ENCODE measurements at regions not wholly inside any gene's neighbourhood (a gene's known extent, or its start where the extent isn't known, plus 50 kb on each side); places are given as distances from the start of the nearest gene placed in this dataset.

DNA sequence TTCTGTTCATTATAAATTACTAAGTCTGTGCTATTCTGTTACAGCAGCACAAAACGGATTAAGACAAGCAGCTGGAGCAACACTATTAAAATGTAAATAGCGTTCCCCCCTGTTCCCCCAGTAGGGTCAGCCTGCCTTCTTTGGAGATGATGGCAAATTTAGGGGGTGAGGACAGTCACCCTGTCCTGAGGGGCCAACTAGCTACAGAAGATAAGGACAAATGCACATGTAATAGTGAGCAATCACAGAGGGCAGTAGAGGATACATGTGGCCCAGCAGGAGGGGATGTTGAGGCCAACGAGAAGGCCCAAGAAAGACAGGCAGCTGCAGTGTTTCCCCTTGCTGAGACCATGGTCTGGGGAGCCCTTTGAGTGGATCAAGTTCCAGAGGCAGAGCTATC, 266.7 kb upstream of the CDYL start:
- WGBS, 2 donors, result 91 to 97% methylated on average over 3 of the region's 3 CpGs

DNA sequence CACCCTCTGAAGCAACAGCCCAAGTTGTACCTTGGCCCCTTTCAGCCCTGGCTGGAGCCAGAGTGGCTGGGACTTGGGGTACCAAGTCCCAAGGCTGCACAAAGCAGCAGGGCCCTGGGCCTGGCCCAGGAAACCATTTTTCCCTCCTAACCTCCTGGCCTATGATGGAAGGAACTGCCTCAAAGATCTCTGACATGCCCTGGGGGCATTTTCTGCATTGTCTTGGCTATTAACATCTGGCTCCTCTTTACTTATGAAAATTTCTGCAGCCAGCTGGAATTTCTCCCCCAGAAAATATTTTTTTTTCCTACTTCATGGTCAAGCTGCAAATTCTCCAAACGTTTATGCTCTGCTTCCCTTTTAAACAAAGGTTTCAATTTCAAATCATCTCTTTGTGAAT, 269.4 kb upstream of the CDYL start:
- H3K4me1 ChIP-seq, result no peaks in the 10 kb centered on the region
- no peaks in the 10 kb centered on the region for H3K36me3 ChIP-seq
- H3K27me3 ChIP-seq, result no peaks in the 10 kb centered on the region
- no peak overlapping the region for H3K4me3 ChIP-seq
- H3K9me3 ChIP-seq, result no peaks in the 10 kb centered on the region
- ATAC-seq (ENCODE audit: low FRiP score in 2 of 2) (no peak), DNase-seq (no peak)
- TF ChIP-seq, protein P1, sequence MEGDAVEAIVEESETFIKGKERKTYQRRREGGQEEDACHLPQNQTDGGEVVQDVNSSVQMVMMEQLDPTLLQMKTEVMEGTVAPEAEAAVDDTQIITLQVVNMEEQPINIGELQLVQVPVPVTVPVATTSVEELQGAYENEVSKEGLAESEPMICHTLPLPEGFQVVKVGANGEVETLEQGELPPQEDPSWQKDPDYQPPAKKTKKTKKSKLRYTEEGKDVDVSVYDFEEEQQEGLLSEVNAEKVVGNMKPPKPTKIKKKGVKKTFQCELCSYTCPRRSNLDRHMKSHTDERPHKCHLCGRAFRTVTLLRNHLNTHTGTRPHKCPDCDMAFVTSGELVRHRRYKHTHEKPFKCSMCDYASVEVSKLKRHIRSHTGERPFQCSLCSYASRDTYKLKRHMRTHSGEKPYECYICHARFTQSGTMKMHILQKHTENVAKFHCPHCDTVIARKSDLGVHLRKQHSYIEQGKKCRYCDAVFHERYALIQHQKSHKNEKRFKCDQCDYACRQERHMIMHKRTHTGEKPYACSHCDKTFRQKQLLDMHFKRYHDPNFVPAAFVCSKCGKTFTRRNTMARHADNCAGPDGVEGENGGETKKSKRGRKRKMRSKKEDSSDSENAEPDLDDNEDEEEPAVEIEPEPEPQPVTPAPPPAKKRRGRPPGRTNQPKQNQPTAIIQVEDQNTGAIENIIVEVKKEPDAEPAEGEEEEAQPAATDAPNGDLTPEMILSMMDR (IDR thresholded peaks at IDR 0.05), result no peak
- TF ChIP-seq POLR2A (IDR thresholded peaks at IDR 0.05), result no peak
- no peak for TF ChIP-seq EP300 (IDR thresholded peaks at IDR 0.05)
- no peak for TF ChIP-seq POLR2AphosphoS5 (IDR thresholded peaks at IDR 0.05)
- WGBS, 2 donors, result 36 to 59% methylated on average over 1 of the region's 1 CpG
- no peak overlapping the region for H3K27ac ChIP-seq

More for the DNA sequence above, 266.7 kb upstream of the CDYL start:
- ATAC-seq (ENCODE audit: low FRiP score in 2 of 2) (no peak), DNase-seq (no peak)
- Histone ChIP-seq H3K36me3 (no peaks in the 10 kb centered on the region), H3K9me3 (no peaks in the 10 kb centered on the region), H3K4me3 (no peak overlapping the region), H3K4me1 (no peaks in the 10 kb centered on the region), H3K27me3 (no peaks in the 10 kb centered on the region), H3K27ac (no peak overlapping the region)
- TF ChIP-seq POLR2A (IDR thresholded peaks at IDR 0.05) (no peak), POLR2AphosphoS5 (IDR thresholded peaks at IDR 0.05) (no peak), EP300 (IDR thresholded peaks at IDR 0.05) (no peak)
- TF ChIP-seq, protein P1 (IDR thresholded peaks at IDR 0.05), result no peak

DNA sequence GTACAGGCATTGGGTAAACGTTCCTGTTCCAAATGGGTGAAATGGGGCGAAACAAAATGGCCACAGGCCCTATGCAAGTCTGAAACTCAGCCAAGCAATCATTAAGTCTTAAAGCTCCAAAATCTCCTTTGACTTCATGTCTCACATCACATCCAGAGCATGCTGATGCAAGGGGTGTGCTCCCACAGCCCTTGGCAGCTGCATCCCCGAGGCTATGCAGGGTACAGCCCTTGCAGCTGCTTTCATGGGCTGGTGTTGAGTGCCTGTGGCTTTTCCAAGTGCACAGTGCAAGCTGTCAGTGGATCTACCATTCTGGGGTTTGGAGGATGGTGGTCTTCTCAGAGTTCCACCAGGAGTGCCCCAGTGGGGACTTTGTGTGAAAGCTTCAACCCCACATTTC, 270.0 kb upstream of the CDYL start:
- Histone ChIP-seq H3K27me3 (no peaks in the 10 kb centered on the region), H3K36me3 (no peaks in the 10 kb centered on the region), H3K4me1 (no peaks in the 10 kb centered on the region), H3K27ac (no peak overlapping the region), H3K4me3 (no peak overlapping the region), H3K9me3 (no peaks in the 10 kb centered on the region)
- 83 to 86% methylated on average over 3 of the region's 3 CpGs for WGBS, 2 donors
- no peak for DNase-seq
- no peak for ATAC-seq (ENCODE audit: low FRiP score in 2 of 2)
- no peak for TF ChIP-seq EP300 (IDR thresholded peaks at IDR 0.05)
- no peak for TF ChIP-seq POLR2AphosphoS5 (IDR thresholded peaks at IDR 0.05)
- TF ChIP-seq, protein P1 (IDR thresholded peaks at IDR 0.05), result no peak
- TF ChIP-seq POLR2A (IDR thresholded peaks at IDR 0.05), result no peak

DNA sequence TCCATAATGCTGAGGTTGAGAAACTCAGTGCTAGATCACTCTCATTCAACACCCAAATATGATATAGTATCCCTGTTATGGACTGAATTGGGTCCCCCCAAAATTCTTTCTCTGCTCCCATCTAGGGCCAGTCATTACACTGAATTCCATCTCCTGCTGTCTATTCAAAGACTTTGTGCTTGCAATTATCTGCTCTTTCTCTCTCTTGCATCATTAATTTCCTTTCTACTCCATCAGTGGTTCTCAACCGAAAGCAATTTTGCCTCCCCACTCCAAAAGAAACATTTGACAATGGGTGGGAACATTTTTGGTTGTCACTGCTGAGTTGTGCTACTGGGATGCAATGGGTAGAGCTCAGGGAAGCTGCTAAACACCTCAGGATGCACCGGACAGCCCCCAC, 271.5 kb upstream of the CDYL start:
- H3K4me3 ChIP-seq, result no peak overlapping the region
- H3K27me3 ChIP-seq, result no peaks in the 10 kb centered on the region
- TF ChIP-seq EP300 (IDR thresholded peaks at IDR 0.05) (no peak), POLR2AphosphoS5 (IDR thresholded peaks at IDR 0.05) (no peak), POLR2A (IDR thresholded peaks at IDR 0.05) (no peak)
- TF ChIP-seq, protein P1 (IDR thresholded peaks at IDR 0.05), result no peak
- WGBS, 2 donors, result 90 to 100% methylated on average over 2 of the region's 2 CpGs
- no peaks in the 10 kb centered on the region for H3K9me3 ChIP-seq
- no peaks in the 10 kb centered on the region for H3K4me1 ChIP-seq
- H3K27ac ChIP-seq, result no peak overlapping the region
- ATAC-seq (ENCODE audit: low FRiP score in 2 of 2) (no peak), DNase-seq (no peak)
- no peaks in the 10 kb centered on the region for H3K36me3 ChIP-seq

DNA sequence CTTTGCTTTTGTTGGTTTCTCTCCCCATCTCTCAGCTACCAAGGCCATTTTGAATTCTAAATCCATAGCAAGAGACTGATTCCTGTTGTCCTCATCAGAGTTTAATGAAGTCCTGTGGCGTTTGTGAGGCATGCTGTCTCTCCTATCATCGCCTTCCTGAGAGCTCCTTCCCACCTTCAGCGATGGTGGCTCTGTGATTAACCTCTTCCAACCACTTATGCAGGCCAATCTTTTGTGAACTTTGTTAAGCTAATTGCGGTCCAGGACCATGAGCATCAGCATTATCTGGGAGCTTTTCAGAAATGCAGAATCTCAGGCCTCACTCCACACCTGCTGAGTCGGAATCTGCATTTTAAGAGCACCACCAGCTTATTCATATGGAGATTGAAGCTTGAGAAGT, 272.5 kb upstream of the CDYL start:
- H3K9me3 ChIP-seq, result no peaks in the 10 kb centered on the region
- H3K4me1 ChIP-seq, result no peaks in the 10 kb centered on the region
- H3K36me3 ChIP-seq, result no peaks in the 10 kb centered on the region
- ATAC-seq (ENCODE audit: low FRiP score in 2 of 2) (no peak), DNase-seq (no peak)
- H3K27ac ChIP-seq, result no peak overlapping the region
- TF ChIP-seq EP300 (IDR thresholded peaks at IDR 0.05) (no peak), POLR2A (IDR thresholded peaks at IDR 0.05) (no peak), POLR2AphosphoS5 (IDR thresholded peaks at IDR 0.05) (no peak)
- TF ChIP-seq, protein P1 (IDR thresholded peaks at IDR 0.05), result no peak
- no peak overlapping the region for H3K4me3 ChIP-seq
- WGBS, 2 donors, result 67 to 77% methylated on average over 5 of the region's 5 CpGs
- no peaks in the 10 kb centered on the region for H3K27me3 ChIP-seq
